ENCODE measurements at regions not wholly inside any gene's neighbourhood (a gene's known extent, or its start where the extent isn't known, plus 50 kb on each side); places are given as distances from the start of the nearest gene placed in this dataset.
A peak's percentile ranks its signal among the peaks of the same experiment; 100 is the strongest.
"Not testable (repeated sequence)": the region's sequence is repeated elsewhere in the genome, so short reads cannot be mapped to it uniquely, and the experiment has no call there.

DNA sequence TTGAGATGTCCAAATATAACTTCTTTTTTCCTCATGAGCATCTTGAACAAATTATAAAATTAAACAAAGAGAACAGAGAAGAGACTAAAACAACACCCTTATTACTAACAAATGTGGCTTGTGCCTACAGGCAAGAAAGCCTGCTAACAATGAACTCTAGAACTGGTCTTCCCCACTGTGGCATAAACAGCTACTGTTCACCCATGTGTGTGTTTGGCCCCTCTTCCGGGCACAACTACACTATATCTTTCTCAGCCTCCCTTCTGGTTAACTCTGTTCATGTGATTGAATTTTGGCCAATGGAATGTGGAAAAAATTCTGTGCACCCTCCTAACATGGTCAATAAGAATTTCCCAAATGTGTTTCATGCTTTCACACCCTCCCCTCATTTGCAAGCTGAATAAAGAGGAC, 117.0 kb downstream of the KBTBD2 start:
- H3K4me3 ChIP-seq (ENCODE audit: low read length) = no peak overlapping the region
- no peak for TF ChIP-seq ZNF274 (IDR thresholded peaks at IDR 0.05; ENCODE audit: low read depth, low read length)

DNA sequence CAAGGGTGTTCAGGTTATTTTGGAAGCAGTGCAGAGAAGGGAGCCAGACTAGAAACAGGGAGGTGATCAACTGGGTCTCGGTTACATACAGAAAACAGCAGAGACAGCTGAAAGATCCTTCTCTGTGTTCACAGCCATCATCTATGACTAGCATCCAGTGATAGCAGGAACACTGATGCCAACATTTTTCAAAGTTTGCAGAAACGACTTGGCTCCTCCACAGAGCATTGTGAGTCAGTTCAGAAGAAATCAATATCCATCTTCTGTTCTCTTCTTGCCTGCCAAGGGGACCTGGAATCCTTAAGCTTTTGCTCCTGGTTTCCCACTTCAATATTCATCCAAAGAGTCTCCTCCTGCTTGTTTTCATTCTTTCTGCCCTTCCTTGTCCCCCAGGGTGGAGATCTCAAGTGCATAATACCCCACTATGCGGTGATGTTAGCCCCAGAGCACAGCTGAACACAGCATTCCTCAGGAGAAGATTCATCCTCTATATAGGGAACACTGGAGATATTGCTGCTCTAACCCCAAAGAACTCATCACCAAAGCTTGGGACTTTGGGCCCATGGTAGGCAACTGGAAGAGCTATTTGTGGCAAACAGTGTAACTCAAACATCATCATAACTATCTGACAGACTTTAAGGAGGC, 122.6 kb downstream of the KBTBD2 start:
- not testable (repeated sequence) for H3K4me3 ChIP-seq (ENCODE audit: low read length)

DNA sequence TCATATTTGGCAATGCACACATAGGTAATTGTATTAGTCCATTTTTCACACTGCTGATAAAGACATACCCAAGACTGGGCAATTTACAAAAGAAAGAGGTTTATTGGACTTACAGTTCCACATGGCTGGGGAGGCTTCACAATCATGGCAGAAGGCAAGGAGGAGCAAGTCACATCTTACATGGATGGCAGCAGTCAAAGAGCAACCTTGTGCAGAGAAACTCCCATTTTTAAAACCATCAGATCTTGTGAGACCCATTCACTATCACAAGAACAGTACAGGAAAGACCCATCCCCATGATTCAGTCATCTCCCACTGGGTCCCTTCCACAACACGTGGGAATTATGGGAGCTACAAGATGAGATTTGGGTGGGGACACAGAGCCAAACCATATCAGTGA, 123.2 kb downstream of the KBTBD2 start:
- not testable (repeated sequence) for H3K4me3 ChIP-seq (ENCODE audit: low read length)

DNA sequence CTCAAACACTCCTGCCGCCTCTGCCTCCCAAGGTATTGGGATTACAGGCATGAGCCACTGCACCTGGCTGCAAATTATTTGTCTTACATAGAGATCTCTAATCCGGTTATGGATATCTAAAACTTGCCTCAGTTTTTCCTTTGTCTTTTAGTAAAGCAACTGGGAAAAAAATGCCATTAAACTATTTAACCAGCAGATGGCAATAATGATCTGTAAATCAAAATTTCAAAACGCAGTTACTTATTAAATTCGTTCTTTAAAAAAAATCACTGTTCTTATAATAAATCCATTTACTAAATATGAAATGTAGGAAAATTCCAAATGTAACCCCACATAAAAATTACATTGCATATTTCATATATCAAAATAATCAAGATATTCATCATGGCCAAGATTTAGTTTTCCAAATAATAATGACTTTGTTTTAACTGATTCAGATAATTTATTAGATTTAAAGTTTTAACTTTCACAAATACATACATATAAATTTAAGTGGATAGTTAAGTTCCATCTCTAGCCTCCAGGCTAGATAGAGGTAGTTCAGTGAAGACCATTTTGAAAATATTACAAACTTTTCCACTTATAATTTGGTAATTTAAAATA, 125.8 kb downstream of the KBTBD2 start:
- not testable (repeated sequence) for H3K4me3 ChIP-seq (ENCODE audit: low read length)

DNA sequence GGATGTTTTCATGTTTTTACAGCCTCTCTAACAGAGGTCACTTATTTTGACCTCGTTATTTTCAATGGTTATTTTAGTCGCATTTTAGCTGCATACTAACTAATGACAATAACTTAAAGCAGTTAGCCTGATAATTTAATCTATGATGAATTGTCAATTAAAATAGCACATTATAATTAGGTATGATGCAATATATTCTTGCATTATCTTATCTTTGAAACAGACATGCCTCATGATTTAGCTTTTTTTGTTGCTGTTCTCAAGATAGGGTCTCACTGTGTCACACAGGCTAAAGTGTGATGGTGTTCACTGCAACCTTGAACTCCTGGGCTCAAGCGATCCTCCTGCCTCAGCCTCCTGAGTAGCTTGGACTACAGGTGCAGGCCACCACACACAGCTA, 126.4 kb downstream of the KBTBD2 start:
- no peak overlapping the region for H3K4me3 ChIP-seq (ENCODE audit: low read length)
- TF ChIP-seq ZNF274 (IDR thresholded peaks at IDR 0.05; ENCODE audit: low read depth, low read length) = no peak

DNA sequence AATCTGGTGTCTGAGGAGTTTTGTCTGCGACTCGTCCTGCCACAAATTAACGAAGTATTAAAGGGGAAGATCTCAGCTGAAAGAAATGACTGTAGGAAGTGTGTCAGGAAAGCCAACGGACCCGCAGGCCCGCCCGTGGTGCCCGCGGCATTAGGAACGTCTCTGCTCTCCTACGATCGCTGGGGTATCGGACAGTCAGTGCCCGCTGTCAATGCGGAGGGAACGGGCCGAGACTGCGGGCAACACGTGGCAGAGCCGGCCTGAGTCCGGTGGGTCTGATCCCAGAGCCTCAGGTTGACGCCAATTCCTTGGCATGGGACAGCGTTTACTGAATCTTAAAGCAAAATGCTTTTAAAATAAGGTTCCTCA, 128.7 kb downstream of the KBTBD2 start:
- no peak overlapping the region for H3K4me3 ChIP-seq (ENCODE audit: low read length)
- no peak for TF ChIP-seq ZNF274 (IDR thresholded peaks at IDR 0.05; ENCODE audit: low read depth, low read length)

DNA sequence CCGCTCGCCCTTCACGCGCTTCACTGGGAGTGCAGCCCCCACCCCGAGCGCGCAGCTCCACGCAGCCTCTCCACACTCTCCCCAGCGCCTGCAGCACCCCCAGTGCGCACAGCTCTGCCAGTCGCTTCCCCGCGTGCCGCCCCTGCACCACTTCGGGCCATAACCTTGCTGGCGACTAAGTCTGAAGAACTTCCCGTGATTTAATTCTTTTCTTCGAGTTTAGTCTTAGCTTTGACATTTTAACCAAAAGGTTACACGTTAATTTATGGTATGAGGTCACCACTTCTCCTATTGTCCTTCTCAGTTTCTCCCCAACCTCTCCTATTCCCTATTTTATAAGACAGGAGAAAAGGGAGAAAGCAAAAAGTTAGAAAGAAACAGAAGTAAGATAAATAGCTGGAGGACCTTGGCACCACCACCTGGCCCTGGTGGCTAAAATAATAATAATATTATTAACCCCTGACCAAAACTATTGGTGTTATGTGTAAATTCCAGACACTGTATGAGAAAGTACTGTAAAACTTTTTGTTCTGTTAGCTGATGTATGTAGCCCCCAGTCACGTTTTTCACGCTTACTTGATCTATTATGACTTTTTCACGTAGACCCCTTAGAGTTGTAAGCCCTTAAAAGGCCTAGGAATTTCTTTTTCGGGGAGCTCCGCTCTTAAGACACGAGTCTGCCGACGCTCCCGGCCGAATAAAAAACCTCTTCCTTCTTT, 129.2 kb downstream of the KBTBD2 start:
- H3K4me3 ChIP-seq (ENCODE audit: low read length) = not testable (repeated sequence)

DNA sequence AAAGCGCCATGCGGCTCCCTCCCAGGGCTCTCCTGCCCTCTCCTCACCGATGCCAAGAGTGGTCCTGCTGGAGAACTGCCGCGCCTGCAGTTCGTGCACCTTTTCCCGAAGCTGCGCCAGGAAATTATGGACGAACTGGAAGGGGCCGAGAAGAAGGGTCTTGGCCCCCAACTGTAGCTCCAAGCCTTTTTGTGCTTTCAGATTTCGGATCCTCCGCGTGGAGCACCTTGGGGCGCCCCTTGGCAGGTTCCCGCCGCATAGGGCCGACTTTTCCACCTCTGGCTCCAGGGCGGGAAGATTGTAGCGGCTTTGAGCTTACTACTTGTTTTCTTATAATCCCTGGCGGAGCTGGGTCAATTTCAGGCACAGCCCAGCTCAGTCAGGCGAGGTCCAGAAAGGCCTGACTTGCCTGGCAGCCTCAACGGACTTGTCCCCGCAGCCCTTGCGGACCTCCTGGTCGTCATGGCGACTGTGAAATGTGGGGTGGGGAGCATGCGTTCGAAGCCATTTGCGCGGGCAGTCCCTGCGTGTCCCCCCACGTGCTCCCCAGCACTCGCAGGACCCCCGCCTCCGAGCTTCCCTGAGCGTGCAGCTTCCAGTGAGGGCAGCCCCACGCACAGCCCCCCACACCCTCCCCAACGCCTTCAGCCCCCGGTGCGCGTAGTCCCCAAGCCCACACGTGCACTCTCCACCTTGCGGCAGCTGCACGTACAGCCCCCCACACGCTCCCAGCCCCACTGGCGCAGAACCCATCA, 129.9 kb downstream of the KBTBD2 start:
- no peak for TF ChIP-seq ZNF274 (IDR thresholded peaks at IDR 0.05; ENCODE audit: low read depth, low read length)

DNA sequence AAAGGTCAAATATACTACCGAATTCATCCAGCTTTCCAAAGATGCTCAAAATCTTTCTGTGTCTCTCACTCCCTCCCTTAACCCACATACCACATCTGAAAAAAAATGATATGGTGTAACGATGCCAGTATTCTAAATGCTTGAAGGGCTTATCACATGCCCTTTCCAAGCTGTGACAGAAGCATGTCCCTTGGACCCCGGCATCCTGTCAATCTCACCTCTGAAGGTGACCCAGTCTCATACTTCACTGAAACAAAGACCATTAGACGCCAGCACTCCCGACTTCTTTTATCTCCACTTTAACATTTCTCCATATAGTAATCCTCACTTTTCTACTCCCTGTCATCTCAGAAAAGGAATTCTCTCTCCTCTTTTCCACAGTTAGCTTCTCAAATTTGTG, 130.8 kb downstream of the KBTBD2 start:
- H3K4me3 ChIP-seq (ENCODE audit: low read length) = not testable (repeated sequence)

More for the DNA sequence above, 129.9 kb downstream of the KBTBD2 start:
- H3K4me3 ChIP-seq (ENCODE audit: low read length) = no peak overlapping the region

DNA sequence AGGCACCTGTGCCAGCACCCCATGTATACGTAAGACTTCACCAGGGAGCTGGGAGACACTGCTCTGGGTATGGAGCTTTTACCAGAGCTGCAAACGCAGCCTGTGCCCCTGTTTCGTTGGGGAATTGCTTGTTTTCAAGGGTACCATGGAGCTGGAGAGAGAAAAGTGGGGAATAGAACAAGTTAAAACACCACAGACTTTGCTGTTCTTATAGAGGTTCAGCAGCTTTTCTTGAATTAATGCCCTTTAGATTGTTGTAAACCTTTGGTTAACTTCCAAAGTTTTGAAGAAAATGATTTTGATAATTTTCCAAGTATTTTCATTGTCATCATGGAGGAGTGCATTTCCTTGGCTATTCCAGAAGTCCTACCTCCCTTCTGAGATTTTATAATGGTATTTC, 131.7 kb downstream of the KBTBD2 start:
- H3K4me3 ChIP-seq (ENCODE audit: low read length) = not testable (repeated sequence)

DNA sequence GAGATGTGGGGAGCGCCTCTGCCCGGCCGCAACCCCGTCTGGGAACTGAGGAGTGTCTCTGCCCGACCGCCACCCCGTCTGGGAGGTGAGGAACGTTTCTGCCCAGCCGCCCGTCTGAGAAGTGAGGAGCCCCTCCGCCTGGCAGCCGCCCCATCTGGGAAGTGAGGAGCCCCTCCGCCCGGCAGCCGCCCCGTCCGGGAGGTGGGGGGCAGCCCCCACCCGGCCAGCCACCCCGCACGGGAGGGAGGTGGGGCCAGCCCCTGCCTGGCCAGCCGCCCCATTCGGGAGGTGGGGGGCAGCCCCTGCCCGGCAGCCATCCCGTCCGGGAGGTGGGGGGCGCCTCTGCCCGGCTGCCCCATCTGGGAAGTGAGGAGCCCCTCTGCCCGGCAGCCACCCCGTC, 137.7 kb downstream of the KBTBD2 start:
- not testable (repeated sequence) for H3K4me3 ChIP-seq (ENCODE audit: low read length)

DNA sequence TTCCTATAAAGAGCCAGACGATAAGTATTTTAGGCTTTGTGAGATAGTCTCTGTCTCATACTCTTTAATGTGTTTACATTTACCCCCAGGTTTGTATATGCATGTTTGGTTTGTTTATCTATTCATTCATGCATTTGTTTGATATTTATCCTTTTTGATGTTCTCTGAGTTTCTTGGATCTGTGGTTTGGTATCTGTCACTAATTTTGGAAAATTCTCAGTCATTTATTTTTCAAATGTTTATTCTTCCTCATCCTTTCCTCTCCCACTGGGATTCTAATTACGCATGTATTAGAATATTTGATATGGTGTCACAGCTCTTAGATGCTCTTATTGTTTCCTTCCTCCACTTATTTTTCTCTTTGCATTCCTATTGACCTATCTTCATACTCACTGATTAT, 143.2 kb downstream of the KBTBD2 start:
- not testable (repeated sequence) for H3K4me3 ChIP-seq (ENCODE audit: low read length)

DNA sequence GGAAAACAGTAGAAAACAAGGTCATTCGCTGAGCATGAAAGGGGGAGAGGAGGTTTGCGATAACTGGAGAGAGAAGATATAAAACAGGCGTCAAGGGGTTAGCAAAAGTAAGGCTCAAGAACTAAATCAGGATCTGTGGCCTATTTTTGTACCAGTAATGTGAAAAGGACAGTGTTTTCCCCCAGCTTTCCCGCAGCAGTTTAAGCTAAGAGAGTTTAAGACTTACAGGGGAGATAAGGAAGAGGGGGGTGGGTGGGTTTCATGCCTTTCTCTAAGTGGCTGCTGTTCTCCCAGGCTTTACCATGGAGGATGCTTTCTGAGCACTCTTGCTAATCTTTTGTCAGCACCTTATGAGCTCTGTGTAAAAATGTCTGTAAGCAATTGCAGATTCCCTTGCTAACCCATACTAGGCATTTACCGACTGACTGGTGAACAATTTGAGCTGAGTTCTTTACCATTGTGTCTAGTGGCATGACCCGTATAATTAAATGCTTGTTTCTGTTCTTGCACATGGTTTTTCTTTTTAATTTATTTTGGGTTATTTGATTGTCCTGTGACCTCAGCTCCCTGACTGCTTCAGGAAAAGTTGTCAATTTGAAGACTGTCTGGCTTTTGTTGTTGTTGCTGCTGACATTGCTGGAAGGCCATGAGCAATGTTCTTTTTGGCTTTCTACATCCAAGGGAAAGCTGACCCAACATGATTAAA, 144.0 kb downstream of the KBTBD2 start:
- H3K4me3 ChIP-seq (ENCODE audit: low read length) = not testable (repeated sequence)

DNA sequence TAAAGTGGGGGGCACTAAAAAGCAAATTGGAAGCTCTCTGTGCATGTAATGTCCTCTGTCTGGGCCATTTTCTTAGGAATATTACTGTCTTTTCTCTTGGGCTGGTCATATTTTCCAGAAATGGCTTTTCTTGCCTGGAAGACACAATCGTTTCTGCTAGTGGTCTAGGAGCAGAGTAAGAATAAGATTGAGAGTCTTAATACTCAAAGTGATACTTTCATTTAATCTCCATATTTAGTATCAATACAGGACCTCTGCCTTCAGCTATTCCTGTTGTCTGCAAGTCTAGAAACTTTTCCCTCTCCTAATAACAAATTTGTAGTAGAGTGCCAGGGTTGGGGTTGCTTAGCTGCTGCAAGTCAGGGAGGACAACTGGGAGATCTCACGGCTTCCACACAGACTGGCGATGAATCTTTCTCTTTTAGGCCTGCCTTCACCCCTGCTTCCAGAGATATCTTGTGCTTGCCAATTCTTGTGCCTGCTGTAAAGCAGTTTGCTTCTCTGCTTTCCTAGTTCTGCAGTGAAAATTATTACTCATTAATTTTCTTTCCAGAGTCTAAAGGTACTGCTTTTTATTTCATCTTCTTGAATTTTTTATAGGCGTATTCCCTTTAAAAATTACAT, 149.6 kb downstream of the KBTBD2 start:
- not testable (repeated sequence) for H3K4me3 ChIP-seq (ENCODE audit: low read length)

DNA sequence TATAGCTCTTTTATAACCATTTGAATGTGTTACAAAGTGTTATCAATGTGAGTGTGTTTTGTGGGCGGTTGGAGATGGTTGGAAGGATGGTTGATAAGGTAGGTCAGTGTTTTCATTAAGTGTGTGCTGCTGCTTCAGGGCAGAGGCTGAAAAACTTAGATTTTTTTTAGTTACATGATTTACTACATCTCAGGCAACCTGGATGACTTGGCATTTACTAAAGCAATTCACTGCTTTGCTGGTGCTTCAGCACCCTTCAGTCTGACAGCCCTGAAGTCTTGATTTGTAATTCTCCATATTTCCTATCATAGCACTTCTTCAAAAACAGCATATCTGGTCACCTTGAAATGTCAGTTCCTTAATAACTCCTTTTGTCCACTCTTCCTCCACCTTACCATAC, 151.8 kb downstream of the KBTBD2 start:
- not testable (repeated sequence) for H3K4me3 ChIP-seq (ENCODE audit: low read length)

DNA sequence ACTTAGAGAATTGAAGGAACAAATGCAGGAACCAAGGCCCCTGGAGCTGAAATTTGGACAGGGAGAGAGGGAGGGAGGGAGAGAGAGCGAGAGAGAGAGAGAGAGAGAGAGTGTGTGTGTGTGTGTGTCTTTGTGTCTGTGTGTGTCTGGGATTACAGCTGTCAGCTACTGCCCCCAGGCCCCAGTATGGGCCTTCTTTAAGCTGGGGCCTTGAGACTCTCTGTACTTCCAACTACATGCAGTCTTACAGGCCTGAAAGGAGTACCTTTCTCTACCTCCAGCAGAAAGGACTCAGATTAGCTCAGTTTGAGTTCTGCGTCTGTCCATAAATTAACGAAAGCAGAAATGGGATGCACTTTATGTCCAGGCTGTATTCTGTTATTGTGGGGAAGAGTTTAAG, 153.2 kb downstream of the KBTBD2 start:
- H3K4me3 ChIP-seq (ENCODE audit: low read length) = not testable (repeated sequence)

DNA sequence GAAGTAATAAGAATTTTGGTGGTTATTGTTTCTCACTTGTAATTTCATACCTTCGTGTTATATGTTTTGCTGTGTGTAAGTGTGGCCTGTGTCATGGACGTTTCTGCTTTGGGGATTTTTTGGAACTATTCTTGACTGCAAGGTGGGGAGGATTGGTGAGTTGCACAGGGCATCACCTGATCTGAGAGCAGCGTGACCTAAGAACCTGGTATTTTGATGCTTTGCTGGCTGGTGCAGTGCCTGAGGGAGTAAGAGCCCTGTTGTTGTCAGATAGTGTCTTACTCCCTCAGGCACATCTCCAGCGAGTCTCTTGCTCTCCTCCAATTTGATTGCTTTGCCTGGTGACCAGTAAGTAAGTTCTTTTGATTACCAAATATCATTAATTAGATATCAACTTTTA, 158.8 kb downstream of the KBTBD2 start:
- not testable (repeated sequence) for H3K4me3 ChIP-seq (ENCODE audit: low read length)

DNA sequence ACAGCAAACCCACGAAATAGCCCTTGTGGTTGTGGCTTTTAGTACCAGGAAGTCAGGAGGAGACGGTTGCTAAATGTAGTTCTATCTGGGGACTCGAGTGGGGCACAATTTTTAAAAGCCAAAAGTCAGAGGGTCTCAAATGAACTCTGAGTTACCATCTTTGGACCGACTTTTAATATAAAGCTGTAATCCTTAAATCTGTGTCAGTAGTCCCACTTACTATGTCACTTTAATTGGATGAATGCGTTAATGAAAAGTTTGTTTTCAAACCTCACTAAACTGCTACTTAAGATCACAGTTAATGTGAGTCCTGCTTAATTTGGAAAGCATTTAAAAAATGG, 162.3 kb downstream of the KBTBD2 start:
- H3K4me3 ChIP-seq (ENCODE audit: low read length) = not testable (repeated sequence)

DNA sequence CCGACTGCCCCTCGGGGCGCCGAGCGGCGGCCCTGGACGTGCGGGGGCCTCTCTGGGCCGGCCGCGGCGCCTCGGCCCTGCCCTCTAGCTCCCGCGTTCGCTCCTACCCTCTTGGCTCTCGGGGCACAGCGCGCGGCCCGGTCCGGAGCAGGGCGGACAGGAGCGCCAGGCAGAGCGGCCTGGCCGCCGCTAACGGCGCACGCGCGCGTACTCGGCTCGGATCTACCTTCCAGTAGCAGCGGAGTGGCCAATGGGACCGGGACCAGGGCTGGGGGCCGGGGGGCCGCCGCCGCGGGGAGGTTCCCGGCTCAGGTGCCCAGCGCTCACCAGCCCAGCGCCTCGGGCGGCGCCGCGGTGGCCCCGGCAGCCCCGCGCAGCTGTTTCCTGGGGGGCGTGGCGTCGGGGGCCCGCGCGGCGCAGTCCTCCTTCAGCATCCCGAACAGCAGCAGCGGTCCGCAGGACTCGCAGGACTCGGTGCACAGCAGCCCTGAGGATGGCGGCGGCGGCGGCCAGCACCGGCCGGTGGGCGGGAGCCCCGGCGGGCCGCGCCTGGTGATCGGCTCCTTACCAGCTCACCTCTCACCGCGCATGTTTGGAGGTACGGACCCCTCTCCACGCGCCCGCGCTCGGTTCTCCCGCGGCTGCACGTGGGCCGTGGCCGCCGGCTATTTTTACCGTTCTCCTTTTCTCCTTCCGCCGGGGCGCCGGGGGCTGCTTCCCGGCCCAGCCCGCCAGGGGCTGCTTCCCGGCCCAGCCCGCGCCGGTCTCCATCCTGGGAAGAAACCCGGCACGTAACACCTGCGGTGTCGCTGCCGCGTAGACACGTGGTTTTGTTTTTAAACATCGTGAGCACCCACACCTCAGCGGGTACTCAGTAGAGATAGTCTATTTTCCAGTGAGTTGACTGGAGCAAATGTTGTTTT, 162.9 kb downstream of the KBTBD2 start:
- H3K4me3 ChIP-seq (ENCODE audit: low read length) = peak overlapping the region; percentile 79; the same call in 1 of the 2 replicates

All from GM08714 (cell line).